ENCODE measurements at regions not wholly inside any gene's neighbourhood (a gene's known extent, or its start where the extent isn't known, plus 50 kb on each side); places are given as distances from the start of the nearest gene placed in this dataset.
A peak's percentile ranks its signal among the peaks of the same experiment; 100 is the strongest.

GRCh38 chr7:81140775-81141174 lies 221.9 kb upstream of the SEMA3C start:
- DNase-seq (ENCODE audit: low read depth, low spot score), result no peak

GRCh38 chr7:81140252-81140651 lies 221.4 kb upstream of the SEMA3C start:
- no peak for DNase-seq (ENCODE audit: low read depth, low spot score)

GRCh38 chr7:81138870-81139269 lies 220.0 kb upstream of the SEMA3C start:
- no peak for DNase-seq (ENCODE audit: low read depth, low spot score)

- no peak for DNase-seq (ENCODE audit: low read depth, low spot score)
These were observed 216.5 kb upstream of the SEMA3C start for GRCh38 chr7:81135324-81135723.

DNA sequence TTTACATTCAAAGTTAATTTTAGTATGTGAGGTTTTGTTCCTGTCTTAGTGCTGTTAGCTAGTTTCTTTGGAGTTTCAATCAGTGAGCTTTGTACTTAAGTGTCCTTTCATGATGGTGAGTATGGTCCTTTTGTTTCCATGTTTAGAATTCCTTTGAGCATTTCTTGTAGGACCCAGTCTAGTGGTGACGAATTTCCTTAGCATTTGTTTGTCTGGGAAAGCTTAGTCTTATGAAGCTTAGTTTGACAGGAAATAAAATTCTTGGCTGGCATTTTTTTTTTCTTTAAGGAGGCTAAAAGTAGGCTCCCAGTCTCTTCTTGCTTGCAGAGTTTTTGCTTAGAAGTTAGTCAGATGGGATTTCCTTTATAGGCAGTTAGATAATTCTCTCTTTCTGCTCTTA lies 209.2 kb upstream of the SEMA3C start:
- peak; percentile 9 for DNase-seq (ENCODE audit: low read depth, low spot score)

- no peak for DNase-seq (ENCODE audit: low read depth, low spot score)
These were observed 202.0 kb upstream of the SEMA3C start for GRCh38 chr7:81120803-81121202.

GRCh38 chr7:81120111-81120510 lies 201.3 kb upstream of the SEMA3C start:
- no peak for DNase-seq (ENCODE audit: low read depth, low spot score)

DNA sequence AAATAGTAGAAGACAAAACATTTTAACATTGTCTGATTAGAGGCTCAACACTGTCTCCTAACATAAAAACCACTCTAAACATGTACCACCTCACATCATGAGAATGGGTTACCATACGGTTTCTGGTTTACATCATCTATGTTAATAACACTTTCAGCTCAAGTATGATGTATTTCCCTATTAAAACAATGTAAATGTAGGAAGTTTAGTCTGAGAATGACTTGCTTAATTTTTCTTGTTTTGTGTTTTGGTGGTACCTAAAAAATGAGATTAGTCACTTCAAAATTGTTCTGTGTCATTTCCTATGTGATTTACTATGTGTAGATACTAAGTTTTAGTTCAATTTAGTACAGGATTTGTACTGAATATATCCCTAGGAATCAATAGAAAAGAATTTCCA lies 195.8 kb upstream of the SEMA3C start:
- DNase-seq (ENCODE audit: low read depth, low spot score), result no peak

GRCh38 chr7:81112731-81113130 lies 193.9 kb upstream of the SEMA3C start:
- DNase-seq (ENCODE audit: low read depth, low spot score), result no peak

GRCh38 chr7:81111781-81112540 lies 193.1 kb upstream of the SEMA3C start:
- peak; percentile 20 for DNase-seq (ENCODE audit: low read depth, low spot score)

DNA sequence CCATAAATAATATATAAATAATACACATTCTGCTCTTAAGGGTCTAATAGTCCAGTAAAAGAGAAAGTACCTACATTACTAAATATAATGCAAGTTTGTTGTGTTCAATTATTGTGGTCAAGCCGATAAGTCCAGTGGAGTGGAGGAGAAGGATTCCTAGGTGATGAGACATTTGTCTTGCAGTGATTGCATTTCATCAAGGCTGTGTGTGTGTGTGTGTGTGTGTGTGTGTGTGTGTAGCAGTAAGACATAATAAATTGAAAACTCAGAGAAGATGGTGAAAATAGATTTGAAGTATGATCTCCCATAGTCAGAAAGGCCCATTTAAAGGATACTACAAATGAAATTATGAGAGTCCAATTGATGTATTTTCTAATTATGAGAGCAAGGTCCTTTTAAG lies 192.5 kb upstream of the SEMA3C start:
- peak; percentile 80 for DNase-seq (ENCODE audit: low read depth, low spot score)

- no peak for DNase-seq (ENCODE audit: low read depth, low spot score)
These were observed 191.8 kb upstream of the SEMA3C start for GRCh38 chr7:81110673-81111072.

DNA sequence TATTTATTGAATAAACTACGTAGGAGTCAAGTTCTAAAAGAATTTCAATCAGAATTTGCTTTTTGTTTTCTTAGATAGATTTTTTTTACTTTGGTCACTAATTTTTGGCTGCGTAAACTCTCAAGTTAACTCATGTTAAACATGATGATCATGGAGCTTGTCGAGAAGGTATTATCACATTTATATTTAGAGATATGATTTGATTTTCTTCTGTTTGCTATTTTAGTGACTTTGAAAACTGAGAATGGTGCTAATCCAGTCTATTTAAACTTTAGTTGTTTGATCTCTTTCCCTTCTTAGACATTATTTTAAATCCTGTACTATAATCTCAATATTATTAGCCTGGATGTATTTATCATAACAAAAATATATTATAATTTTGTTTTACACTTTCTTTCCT lies 179.4 kb upstream of the SEMA3C start:
- DNase-seq (ENCODE audit: low read depth, low spot score), result no peak

DNA sequence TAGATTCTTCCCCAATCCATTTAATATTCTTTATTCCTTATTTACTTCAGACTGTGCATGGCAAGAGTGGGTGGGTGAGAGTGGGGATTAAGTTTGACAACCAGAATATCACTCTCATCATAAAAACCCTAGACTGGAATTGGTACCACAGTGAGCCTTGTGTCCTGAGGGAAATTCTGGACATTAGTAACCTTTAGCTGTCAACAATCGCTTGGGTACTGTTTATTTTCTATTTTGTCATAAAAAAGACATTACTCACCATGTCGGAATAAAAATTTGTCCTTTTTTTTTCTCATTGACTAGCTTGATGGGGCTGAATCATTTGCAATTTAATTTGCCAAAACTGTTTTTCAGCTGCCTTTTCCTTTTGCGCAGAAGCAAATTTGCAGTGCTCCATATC lies 176.1 kb upstream of the SEMA3C start:
- DNase-seq (ENCODE audit: low read depth, low spot score), result no peak

DNA sequence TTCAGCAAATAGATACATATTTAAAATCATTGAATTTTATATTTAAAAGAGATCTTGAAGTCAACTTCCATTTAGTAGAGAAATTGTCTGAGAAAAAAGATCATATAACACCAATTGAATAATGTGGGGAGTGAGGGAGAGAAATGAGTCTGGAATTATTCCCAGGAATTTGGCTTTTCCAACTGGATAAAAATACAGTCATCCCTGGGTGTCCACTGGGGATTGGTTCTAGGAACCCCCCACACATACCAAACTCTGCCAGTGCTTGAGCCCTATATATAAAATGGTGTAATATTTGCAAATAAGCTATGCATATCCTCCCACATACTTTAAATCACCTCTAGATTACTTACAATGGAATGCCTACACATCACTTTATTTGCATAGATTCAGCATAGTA lies 162.8 kb upstream of the SEMA3C start:
- no peak for DNase-seq (ENCODE audit: low read depth, low spot score)

GRCh38 chr7:81080553-81080952 lies 161.7 kb upstream of the SEMA3C start:
- no peak for DNase-seq (ENCODE audit: low read depth, low spot score)

GRCh38 chr7:81079746-81080145 lies 160.9 kb upstream of the SEMA3C start:
- DNase-seq (ENCODE audit: low read depth, low spot score), result no peak

DNA sequence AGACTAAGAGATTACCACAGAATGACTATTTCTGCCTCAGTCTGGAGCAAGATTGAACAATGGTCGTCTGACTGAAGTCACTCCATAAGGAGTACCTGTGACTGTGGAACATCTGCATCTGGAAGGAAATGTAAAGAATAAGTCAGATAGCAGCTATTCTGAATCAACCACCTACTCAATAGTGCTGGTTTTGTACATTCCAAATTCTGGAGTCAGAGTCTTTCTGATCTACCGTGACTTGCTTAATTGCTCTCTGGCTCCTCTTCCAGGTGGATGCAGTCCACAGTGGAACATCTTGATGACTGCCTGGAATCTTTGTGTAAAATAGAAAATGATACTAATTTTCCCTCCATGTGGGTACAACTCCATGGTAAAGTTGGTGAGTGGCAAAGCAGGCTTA lies 156.3 kb upstream of the SEMA3C start:
- DNase-seq (ENCODE audit: low read depth, low spot score), result no peak

GRCh38 chr7:81074406-81074805 lies 155.6 kb upstream of the SEMA3C start:
- no peak for DNase-seq (ENCODE audit: low read depth, low spot score)

- DNase-seq (ENCODE audit: low read depth, low spot score), result no peak
These were observed 155.0 kb upstream of the SEMA3C start for GRCh38 chr7:81073931-81074251.

DNA sequence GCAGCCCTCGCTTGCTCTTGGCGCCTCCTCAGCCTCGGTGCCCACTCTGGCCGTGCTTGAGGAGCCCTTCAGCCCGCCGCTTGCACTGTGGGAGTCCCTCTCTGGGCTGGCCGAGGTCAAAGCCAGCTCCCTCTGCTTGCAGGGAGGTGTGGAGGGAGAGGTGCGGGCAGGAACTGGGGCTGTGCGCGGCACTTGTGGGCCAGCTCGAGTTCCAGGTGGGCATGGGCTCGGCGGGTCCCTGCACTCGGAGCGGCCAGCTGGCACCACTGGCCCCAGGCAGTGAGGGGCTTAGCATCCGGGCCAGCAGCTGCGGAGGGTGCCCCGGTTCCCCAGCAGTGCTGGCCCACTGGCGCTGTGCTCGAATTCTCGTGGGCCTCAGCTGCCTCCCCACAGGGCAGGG lies 152.1 kb upstream of the SEMA3C start:
- no peak for DNase-seq (ENCODE audit: low read depth, low spot score)

GRCh38 chr7:81066797-81067196 lies 147.9 kb upstream of the SEMA3C start:
- DNase-seq (ENCODE audit: low read depth, low spot score), result no peak

DNA sequence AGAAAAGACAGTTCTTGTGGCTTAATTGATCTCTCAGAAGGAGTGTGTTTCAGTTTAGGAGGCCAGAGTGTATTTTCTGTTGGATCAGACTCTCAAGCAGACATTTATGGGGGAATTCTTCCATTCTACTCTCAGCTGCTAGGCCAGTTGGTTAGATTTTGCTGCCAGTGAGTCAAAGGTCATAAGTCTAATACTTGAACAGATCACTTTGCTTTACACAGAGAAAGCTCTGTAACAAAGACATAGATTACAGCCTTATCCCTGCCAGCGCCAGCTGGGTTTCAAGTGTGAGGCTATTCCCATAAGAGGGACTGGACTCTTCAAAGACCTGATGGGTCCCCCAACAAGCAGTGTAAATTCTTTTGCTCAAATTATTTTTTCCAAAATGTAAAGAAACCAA lies 145.6 kb upstream of the SEMA3C start:
- DNase-seq (ENCODE audit: low read depth, low spot score), result no peak

GRCh38 chr7:81062755-81063154 lies 143.9 kb upstream of the SEMA3C start:
- DNase-seq (ENCODE audit: low read depth, low spot score), result no peak
